ENCODE measurements at regions not wholly inside any gene's neighbourhood (a gene's known extent, or its start where the extent isn't known, plus 50 kb on each side); places are given as distances from the start of the nearest gene placed in this dataset.

- CTCF ChIA-PET: no interaction called here
- no peak for TF ChIP-seq MAZ (IDR thresholded peaks at IDR 0.05; ENCODE audit: borderline replicate concordance, low read depth, low read length)
- TF ChIP-seq SREBF2 (IDR thresholded peaks at IDR 0.05): no peak
- no peak for TF ChIP-seq ZC3H11A (IDR thresholded peaks at IDR 0.05)
- TF ChIP-seq EHF (CRISPR knock-in tag; IDR thresholded peaks at IDR 0.05): no peak
- no peak for TF ChIP-seq REST (IDR thresholded peaks at IDR 0.05)
- no peak for TF ChIP-seq EHMT2 (IDR thresholded peaks at IDR 0.05; ENCODE audit: low read depth)
- TF ChIP-seq, protein P1, sequence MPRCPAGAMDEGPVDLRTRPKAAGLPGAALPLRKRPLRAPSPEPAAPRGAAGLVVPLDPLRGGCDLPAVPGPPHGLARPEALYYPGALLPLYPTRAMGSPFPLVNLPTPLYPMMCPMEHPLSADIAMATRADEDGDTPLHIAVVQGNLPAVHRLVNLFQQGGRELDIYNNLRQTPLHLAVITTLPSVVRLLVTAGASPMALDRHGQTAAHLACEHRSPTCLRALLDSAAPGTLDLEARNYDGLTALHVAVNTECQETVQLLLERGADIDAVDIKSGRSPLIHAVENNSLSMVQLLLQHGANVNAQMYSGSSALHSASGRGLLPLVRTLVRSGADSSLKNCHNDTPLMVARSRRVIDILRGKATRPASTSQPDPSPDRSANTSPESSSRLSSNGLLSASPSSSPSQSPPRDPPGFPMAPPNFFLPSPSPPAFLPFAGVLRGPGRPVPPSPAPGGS (IDR thresholded peaks at IDR 0.05): no peak
- no peak for TF ChIP-seq CTCF (IDR thresholded peaks at IDR 0.05)
- TF ChIP-seq HOXA7 (CRISPR knock-in tag; IDR thresholded peaks at IDR 0.05): no peak
- TF ChIP-seq ZNF302 (CRISPR knock-in tag; IDR thresholded peaks at IDR 0.05): no peak
- TF ChIP-seq CEBPB (IDR thresholded peaks at IDR 0.05): no peak
- TF ChIP-seq EP300 (IDR thresholded peaks at IDR 0.05): no peak
- TF ChIP-seq ESRRA (IDR thresholded peaks at IDR 0.05; ENCODE audit: borderline replicate concordance, low read length): no peak
- no peak for TF ChIP-seq MYC (IDR thresholded peaks at IDR 0.05; ENCODE audit: borderline replicate concordance, low read length)
- TF ChIP-seq, protein P2, sequence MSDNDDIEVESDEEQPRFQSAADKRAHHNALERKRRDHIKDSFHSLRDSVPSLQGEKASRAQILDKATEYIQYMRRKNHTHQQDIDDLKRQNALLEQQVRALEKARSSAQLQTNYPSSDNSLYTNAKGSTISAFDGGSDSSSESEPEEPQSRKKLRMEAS (IDR thresholded peaks at IDR 0.05): no peak
- no peak for TF ChIP-seq RFX5 (IDR thresholded peaks at IDR 0.05)
- no peak for TF ChIP-seq CHD2 (IDR thresholded peaks at IDR 0.05; ENCODE audit: low read length, partially characterized antibody)
- TF ChIP-seq TFCP2L1 (CRISPR knock-in tag; IDR thresholded peaks at IDR 0.05): no peak
- TF ChIP-seq ZFP36 (IDR thresholded peaks at IDR 0.05; ENCODE audit: borderline replicate concordance, partially characterized antibody): no peak
- TF ChIP-seq, protein P3, sequence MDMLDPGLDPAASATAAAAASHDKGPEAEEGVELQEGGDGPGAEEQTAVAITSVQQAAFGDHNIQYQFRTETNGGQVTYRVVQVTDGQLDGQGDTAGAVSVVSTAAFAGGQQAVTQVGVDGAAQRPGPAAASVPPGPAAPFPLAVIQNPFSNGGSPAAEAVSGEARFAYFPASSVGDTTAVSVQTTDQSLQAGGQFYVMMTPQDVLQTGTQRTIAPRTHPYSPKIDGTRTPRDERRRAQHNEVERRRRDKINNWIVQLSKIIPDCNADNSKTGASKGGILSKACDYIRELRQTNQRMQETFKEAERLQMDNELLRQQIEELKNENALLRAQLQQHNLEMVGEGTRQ (IDR thresholded peaks at IDR 0.05): no peak
- POLR2A ChIA-PET: no interaction called here
- no peak for ATAC-seq
- H3K4me3 ChIP-seq: no peak overlapping the region
- H3K4me1 ChIP-seq: no peaks in the 10 kb centered on the region
- no peak overlapping the region for H3K27ac ChIP-seq
- no peak overlapping the region for H3K4me2 ChIP-seq
- H3K9me3 ChIP-seq: no peaks in the 10 kb centered on the region
- no peak for DNase-seq (ENCODE audit: low read depth in 1 of 2, low spot score in 1 of 2)
- no peak for FAIRE-seq
- WGBS (ENCODE audit: missing lambda C conversion rate): 27% methylated on average over 1 of the region's 1 CpG
Measured at GRCh38 chr4:163865010-163865409, 370.5 kb downstream of the TMA16 start.

GRCh38 chr4:163866728-163867315 is 372.3 kb downstream of the TMA16 start:
- DNase-seq (ENCODE audit: low read depth in 1 of 2, low spot score in 1 of 2): no peak
- no peaks in the 10 kb centered on the region for H3K4me1 ChIP-seq
- no peak for ATAC-seq
- CTCF ChIA-PET: no interaction called here
- H3K4me2 ChIP-seq: no peak overlapping the region
- H3K9me3 ChIP-seq: no peaks in the 10 kb centered on the region
- WGBS (ENCODE audit: missing lambda C conversion rate): 29% methylated on average over 3 of the region's 3 CpGs
- POLR2A ChIA-PET: no interaction called here
- H3K4me3 ChIP-seq: no peak overlapping the region
- no peak for FAIRE-seq
- no peak overlapping the region for H3K27ac ChIP-seq
- TF ChIP-seq CHD4 (IDR thresholded peaks at IDR 0.05; ENCODE audit: borderline replicate concordance): no peak
- TF ChIP-seq RFX5 (IDR thresholded peaks at IDR 0.05): no peak
- TF ChIP-seq NFE2L2 (conservative IDR thresholded peaks at IDR 0.05; ENCODE audit: low read length): no peak
- no peak for TF ChIP-seq HOXB13 (CRISPR knock-in tag; IDR thresholded peaks at IDR 0.05; ENCODE audit: low read depth)
- TF ChIP-seq PHF8 (IDR thresholded peaks at IDR 0.05; ENCODE audit: borderline replicate concordance, low read depth): no peak
- no peak for TF ChIP-seq GATA3 (IDR thresholded peaks at IDR 0.05; ENCODE audit: borderline replicate concordance)
- no peak for TF ChIP-seq HDAC2 (IDR thresholded peaks at IDR 0.05)
- TF ChIP-seq CBX2 (IDR thresholded peaks at IDR 0.05; ENCODE audit: borderline replicate concordance, low read depth): no peak
- no peak for TF ChIP-seq ZFP36 (IDR thresholded peaks at IDR 0.05; ENCODE audit: borderline replicate concordance, partially characterized antibody)
- TF ChIP-seq EP300 (IDR thresholded peaks at IDR 0.05): no peak
- TF ChIP-seq HOXB5 (CRISPR knock-in tag; IDR thresholded peaks at IDR 0.05): no peak
- no peak for TF ChIP-seq BHLHE40 (IDR thresholded peaks at IDR 0.05; ENCODE audit: low read depth, low read length)
- TF ChIP-seq CBX8 (IDR thresholded peaks at IDR 0.05): no peak
- TF ChIP-seq ZNF302 (CRISPR knock-in tag; IDR thresholded peaks at IDR 0.05): no peak
- TF ChIP-seq ZSCAN20 (CRISPR knock-in tag; IDR thresholded peaks at IDR 0.05): no peak
- TF ChIP-seq ESRRA (IDR thresholded peaks at IDR 0.05; ENCODE audit: borderline replicate concordance, low read length): no peak
- TF ChIP-seq SMC3 (IDR thresholded peaks at IDR 0.05): no peak

Data from A549 (cell line).